ENCODE measurements at regions not wholly inside any gene's neighbourhood (a gene's known extent, or its start where the extent isn't known, plus 50 kb on each side); places are given as distances from the start of the nearest gene placed in this dataset.

GRCh38 chr6:100259865-100260264, 204.9 kb downstream of the SIM1 start:
- TF ChIP-seq CTCF (IDR thresholded peaks at IDR 0.05 in 4 of 5, conservative IDR thresholded peaks at IDR 0.05 in 1 of 5) (no peak), POLR2A (IDR thresholded peaks at IDR 0.05) (no peak)
